HEK293 (cell line): ENCODE measurements at regions not wholly inside any gene's neighbourhood (a gene's known extent, or its start where the extent isn't known, plus 50 kb on each side); places are given as distances from the start of the nearest gene placed in this dataset.

Experiments used
- CTCF ChIA-PET: fragments of 350-600 bp; formaldehyde crosslinking; extraction: SDS; loops from one replicate; lab custom pipeline; 2021; ENCODE audit warnings: antibody characterized with exemption; lab: Yijun Ruan, JAX
- POLR2A ChIA-PET: fragments of 300-600 bp; formaldehyde crosslinking; extraction: SDS; loops from one replicate; lab custom pipeline; 2020; ENCODE audit warnings: antibody characterized with exemption, inconsistent platforms; lab: Yijun Ruan, JAX
- H3K27ac ChIP-seq: fragments of 200-500 bp; sonication (Bioruptor generic); 2 replicates; pipeline ENCODE4 v1.5.1; 2014; ENCODE audit warnings: low read depth, low read length, control low read depth, inconsistent platforms; ENCODE audit errors: extremely low read depth
- H3K36me3 ChIP-seq, 2 experiments: fragments of 200-500 bp in 1 of 2; sonication (Bioruptor generic) in 1 of 2; 1 replicate in 1 of 2; 2 replicates in 1 of 2; pipeline ENCODE4 v1.5.1; 2014 to 2017; ENCODE audit warnings: inconsistent platforms in 2 of 2, low read length in 2 of 2; ENCODE audit not compliant: control insufficient read depth in 2 of 2, insufficient read depth in 1 of 2
- H3K4me1 ChIP-seq: fragments of 200-500 bp; sonication (Bioruptor generic); 2 replicates; pipeline ENCODE4 v1.5.1; 2014; ENCODE audit warnings: mild to moderate bottlenecking, low read length, inconsistent platforms; ENCODE audit not compliant: control insufficient read depth, insufficient read depth
- H3K4me3 ChIP-seq: 2 replicates; pipeline ENCODE4 v1.5.1; 2011; ENCODE audit warnings: low read depth, mild to moderate bottlenecking, control low read depth, low read length, moderate library complexity
- H3K9me3 ChIP-seq: fragments of 200-500 bp; sonication (Bioruptor generic); 2 replicates; pipeline ENCODE4 v1.5.1; 2014; ENCODE audit warnings: low read depth, low read length, inconsistent platforms; ENCODE audit not compliant: control insufficient read depth, insufficient read depth
- BCL11A ChIP-seq: fragments of 450-650 bp; formaldehyde crosslinking; IDR thresholded peaks from 2 replicates; pipeline ENCODE4 v1.5.1; 2016; ENCODE audit warnings: low read depth, missing biosample characterization, missing genetic modification characterization
- IKZF3 ChIP-seq: fragments of 450-650 bp; IDR thresholded peaks from 2 replicates; pipeline ENCODE4 v1.5.0; 2018; ENCODE audit warnings: missing biosample characterization, mild to moderate bottlenecking, missing genetic modification characterization, moderate library complexity
- INSM2 ChIP-seq: fragments of 450-650 bp; formaldehyde crosslinking; IDR thresholded peaks from 2 replicates; pipeline ENCODE4 v1.5.1; 2016; ENCODE audit warnings: missing biosample characterization, missing genetic modification characterization
- KLF16 ChIP-seq: fragments of 450-650 bp; formaldehyde crosslinking; IDR thresholded peaks from 2 replicates; pipeline ENCODE4 v1.5.1; 2017; ENCODE audit warnings: missing biosample characterization, missing genetic modification characterization
- KLF7 ChIP-seq: fragments of 450-650 bp; formaldehyde crosslinking; IDR thresholded peaks from 2 replicates; pipeline ENCODE4 v1.5.1; 2016; ENCODE audit warnings: missing biosample characterization, missing genetic modification characterization, borderline replicate concordance
- MYNN ChIP-seq: fragments of 450-650 bp; formaldehyde crosslinking; IDR thresholded peaks from 2 replicates; pipeline ENCODE4 v1.5.1; 2016; ENCODE audit warnings: missing biosample characterization, missing genetic modification characterization, borderline replicate concordance
- PRDM10 ChIP-seq: fragments of 450-650 bp; formaldehyde crosslinking; IDR thresholded peaks from 2 replicates; pipeline ENCODE4 v1.5.1; 2016; ENCODE audit warnings: missing biosample characterization, missing genetic modification characterization
- RBAK ChIP-seq: fragments of 450-650 bp; formaldehyde crosslinking; IDR thresholded peaks from 2 replicates; pipeline ENCODE4 v1.5.1; 2016; ENCODE audit warnings: missing biosample characterization, missing genetic modification characterization
- SETDB1 ChIP-seq: IDR thresholded peaks from one replicate; pipeline ENCODE4 v1.6.1; 2017; ENCODE audit warnings: mild to moderate bottlenecking, low read length, moderate library complexity, mixed read lengths; ENCODE audit not compliant: insufficient read length
- SP7 ChIP-seq: fragments of 450-650 bp; formaldehyde crosslinking; IDR thresholded peaks from 2 replicates; pipeline ENCODE4 v1.5.1; 2016; ENCODE audit warnings: missing biosample characterization, missing genetic modification characterization
- ZNF140 ChIP-seq: fragments of 450-650 bp; formaldehyde crosslinking; IDR thresholded peaks from 2 replicates; pipeline ENCODE4 v1.5.1; 2016; ENCODE audit warnings: missing biosample characterization, missing genetic modification characterization
- ZNF174 ChIP-seq: fragments of 450-650 bp; formaldehyde crosslinking; IDR thresholded peaks from 2 replicates; pipeline ENCODE4 v1.5.0; 2017; ENCODE audit warnings: missing biosample characterization, mild to moderate bottlenecking, missing genetic modification characterization
- ZNF2 ChIP-seq: fragments of 450-650 bp; formaldehyde crosslinking; IDR thresholded peaks from 2 replicates; pipeline ENCODE4 v1.5.1; 2016; ENCODE audit warnings: missing biosample characterization, missing genetic modification characterization
- ZNF223 ChIP-seq: fragments of 450-650 bp; formaldehyde crosslinking; IDR thresholded peaks from 2 replicates; pipeline ENCODE4 v1.5.1; 2016; ENCODE audit warnings: missing biosample characterization, missing genetic modification characterization
- ZNF292 ChIP-seq: fragments of 450-650 bp; formaldehyde crosslinking; IDR thresholded peaks from 2 replicates; pipeline ENCODE4 v1.5.1; 2016; ENCODE audit warnings: low read depth, missing biosample characterization, missing genetic modification characterization, borderline replicate concordance
- ZNF311 ChIP-seq: fragments of 450-650 bp; formaldehyde crosslinking; IDR thresholded peaks from 2 replicates; pipeline ENCODE4 v1.5.1; 2017; ENCODE audit warnings: missing biosample characterization, missing genetic modification characterization, borderline replicate concordance
- ZNF324 ChIP-seq: fragments of 450-650 bp; formaldehyde crosslinking; IDR thresholded peaks from 2 replicates; pipeline ENCODE4 v1.5.1; 2016; ENCODE audit warnings: missing biosample characterization, missing genetic modification characterization
- ZNF404 ChIP-seq: fragments of 450-650 bp; formaldehyde crosslinking; IDR thresholded peaks from 2 replicates; pipeline ENCODE4 v1.5.1; 2017; ENCODE audit warnings: missing biosample characterization, missing genetic modification characterization
- ZNF423 ChIP-seq: fragments of 450-650 bp; formaldehyde crosslinking; IDR thresholded peaks from 2 replicates; pipeline ENCODE4 v1.5.1; 2016; ENCODE audit warnings: missing biosample characterization, missing genetic modification characterization
- ZNF473 ChIP-seq: fragments of 450-650 bp; formaldehyde crosslinking; IDR thresholded peaks from 2 replicates; pipeline ENCODE4 v1.5.1; 2017; ENCODE audit warnings: missing biosample characterization, missing genetic modification characterization
- ZNF529 ChIP-seq: fragments of 450-650 bp; formaldehyde crosslinking; IDR thresholded peaks from 2 replicates; pipeline ENCODE4 v1.5.1; 2017; ENCODE audit warnings: missing genetic modification characterization, missing biosample characterization; ENCODE audit not compliant: insufficient replicate concordance
- ZNF623 ChIP-seq: fragments of 450-650 bp; formaldehyde crosslinking; IDR thresholded peaks from 2 replicates; pipeline ENCODE4 v1.5.1; 2016; ENCODE audit warnings: missing biosample characterization, missing genetic modification characterization
- ZNF677 ChIP-seq: fragments of 450-650 bp; IDR thresholded peaks from 2 replicates; pipeline ENCODE4 v1.5.0; 2018; ENCODE audit warnings: missing biosample characterization, mild to moderate bottlenecking, missing genetic modification characterization, moderate library complexity
- ZNF768 ChIP-seq: fragments of 450-650 bp; formaldehyde crosslinking; IDR thresholded peaks from 2 replicates; pipeline ENCODE4 v1.5.1; 2018; ENCODE audit warnings: missing biosample characterization, mild to moderate bottlenecking, missing genetic modification characterization
- ZNF791 ChIP-seq: fragments of 450-650 bp; formaldehyde crosslinking; IDR thresholded peaks from 2 replicates; pipeline ENCODE4 v1.5.1; 2016; ENCODE audit warnings: missing biosample characterization, missing genetic modification characterization

GRCh38 chr15:54841701-54842305 is 354.9 kb downstream of the RSL24D1 start:
- H3K4me3 ChIP-seq = no peak overlapping the region
- CTCF ChIA-PET = no interaction called here
- H3K27ac ChIP-seq = no peak overlapping the region
- no peaks in the 10 kb centered on the region for H3K36me3 ChIP-seq
- POLR2A ChIA-PET = no interaction called here
- no peaks in the 10 kb centered on the region for H3K9me3 ChIP-seq
- no peaks in the 10 kb centered on the region for H3K4me1 ChIP-seq
- no peak for TF ChIP-seq ZNF791 (tag by site-specific recombination)
- TF ChIP-seq ZNF768 (tag by site-specific recombination) = no peak
- TF ChIP-seq ZNF473 = no peak
- no peak for TF ChIP-seq INSM2 (tag by site-specific recombination)
- no peak for TF ChIP-seq SP7 (tag by site-specific recombination)
- TF ChIP-seq RBAK = no peak
- no peak for TF ChIP-seq ZNF677 (tag by site-specific recombination)

GRCh38 chr15:54840621-54841398 is 355.9 kb downstream of the RSL24D1 start:
- Histone ChIP-seq H3K27ac (no peak overlapping the region), H3K4me3 (no peak overlapping the region), H3K36me3 (no peaks in the 10 kb centered on the region), H3K9me3 (no peaks in the 10 kb centered on the region), H3K4me1 (no peaks in the 10 kb centered on the region)
- CTCF ChIA-PET = no interaction called here
- TF ChIP-seq ZNF423 (tag by site-specific recombination) (no peak), ZNF2 (tag by site-specific recombination) (no peak), ZNF404 (no peak), KLF7 (tag by site-specific recombination) (no peak), MYNN (no peak), ZNF223 (tag by site-specific recombination) (no peak), ZNF324 (no peak), ZNF292 (tag by site-specific recombination) (no peak), ZNF623 (no peak), PRDM10 (tag by site-specific recombination) (no peak), ZNF311 (tag by site-specific recombination) (no peak), ZNF174 (tag by site-specific recombination) (no peak), ZNF140 (tag by site-specific recombination) (no peak), IKZF3 (no peak), ZNF529 (tag by site-specific recombination) (no peak), SETDB1 (no peak), KLF16 (tag by site-specific recombination) (no peak), BCL11A (no peak)
- POLR2A ChIA-PET = no interaction called here
